HG03039 (cell line): ENCODE measurements at regions not wholly inside any gene's neighbourhood (a gene's known extent, or its start where the extent isn't known, plus 50 kb on each side); places are given as distances from the start of the nearest gene placed in this dataset.

Experiments used
- ATAC-seq: cut with Tn5 transposase; IDR thresholded peaks from one replicate; pipeline ENCODE4 v1.9.1; 2021; ENCODE audit warnings: mild to moderate bottlenecking, moderate library complexity; ENCODE audit not compliant: unreplicated experiment

DNA sequence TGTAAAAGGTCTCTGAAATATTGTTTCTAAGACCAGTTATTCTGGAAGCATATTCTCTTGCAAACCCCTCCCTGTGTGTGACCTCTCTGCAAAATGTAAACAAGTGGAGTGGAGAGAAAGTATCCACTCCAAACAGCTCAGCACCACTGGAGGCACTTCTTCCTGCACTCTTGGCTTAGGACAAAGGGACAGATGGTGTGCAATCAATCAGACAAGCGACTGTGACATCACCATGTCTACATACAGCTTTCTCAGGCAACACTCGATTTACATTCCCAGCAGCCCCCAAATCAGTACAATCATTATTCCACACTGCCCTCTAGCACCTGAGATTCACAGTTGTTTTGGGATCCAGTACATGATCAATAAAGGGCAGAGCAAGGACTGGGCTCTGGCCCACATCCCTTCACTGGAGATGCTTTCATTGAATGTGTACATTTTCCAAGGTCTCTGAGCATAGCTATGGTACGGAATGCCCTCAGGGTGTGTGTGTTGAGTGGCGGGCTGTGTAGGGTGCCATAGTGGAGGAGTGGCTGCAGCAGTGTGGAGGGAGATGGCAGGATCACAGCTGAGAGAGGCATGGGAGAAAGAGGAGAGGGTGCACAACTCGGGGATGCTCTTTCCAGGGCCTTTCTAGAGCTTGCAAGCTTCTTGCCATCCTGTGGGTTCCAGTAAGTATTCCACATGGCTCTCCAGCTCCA lies 311.8 kb upstream of the ST6GAL2 start:
- ATAC-seq = no peak

GRCh38 chr2:107202962-107203591 lies 317.1 kb upstream of the ST6GAL2 start:
- ATAC-seq = no peak

DNA sequence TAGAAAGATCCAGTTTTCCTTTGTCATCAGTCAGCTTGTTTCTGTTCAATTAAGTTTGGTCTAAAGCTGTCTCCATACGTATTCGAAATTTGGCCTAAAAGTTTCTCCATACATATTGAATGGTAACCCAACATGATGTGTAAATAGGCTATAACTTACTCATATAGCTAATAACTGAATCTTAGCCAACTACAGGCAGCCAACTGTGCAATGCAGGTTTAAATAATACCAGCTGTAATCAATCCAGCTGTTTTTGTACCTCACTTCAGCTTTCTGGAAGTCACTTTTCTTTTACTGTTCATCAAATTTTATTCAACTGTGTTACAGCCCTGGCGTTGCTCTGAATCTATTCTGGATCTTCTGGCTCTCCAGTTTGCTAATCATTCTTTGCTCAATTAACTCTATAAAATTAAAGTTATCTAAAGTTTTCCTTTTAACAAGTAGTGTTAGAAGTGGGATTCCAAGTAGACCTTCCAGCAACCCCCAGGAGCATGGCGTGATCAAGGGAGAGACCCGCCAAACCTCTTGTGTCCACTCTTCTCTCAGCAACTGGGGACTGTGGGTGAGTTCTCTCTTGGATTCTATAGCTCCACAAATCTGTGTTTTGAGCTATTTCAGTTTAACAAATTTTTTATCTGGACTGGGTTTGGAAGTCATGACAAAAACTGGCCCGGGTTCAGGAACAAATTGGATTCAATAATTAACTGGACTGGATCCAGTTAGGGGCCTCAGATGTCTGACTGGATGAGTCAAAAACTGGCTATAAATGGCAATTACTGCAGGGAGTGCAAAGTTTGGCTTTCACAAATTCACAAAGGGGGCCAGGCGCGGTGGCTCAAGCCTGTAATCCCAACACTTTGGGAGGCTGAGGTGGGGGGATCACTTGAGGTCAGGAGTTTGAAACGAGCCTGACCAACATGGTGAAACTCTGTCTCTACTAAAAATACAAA lies 329.7 kb upstream of the ST6GAL2 start:
- no peak for ATAC-seq

- no peak for ATAC-seq
Observed at GRCh38 chr2:107218208-107218607, 332.2 kb upstream of the ST6GAL2 start.

- ATAC-seq = no peak
Observed at GRCh38 chr2:107222466-107222865, 336.5 kb upstream of the ST6GAL2 start.

DNA sequence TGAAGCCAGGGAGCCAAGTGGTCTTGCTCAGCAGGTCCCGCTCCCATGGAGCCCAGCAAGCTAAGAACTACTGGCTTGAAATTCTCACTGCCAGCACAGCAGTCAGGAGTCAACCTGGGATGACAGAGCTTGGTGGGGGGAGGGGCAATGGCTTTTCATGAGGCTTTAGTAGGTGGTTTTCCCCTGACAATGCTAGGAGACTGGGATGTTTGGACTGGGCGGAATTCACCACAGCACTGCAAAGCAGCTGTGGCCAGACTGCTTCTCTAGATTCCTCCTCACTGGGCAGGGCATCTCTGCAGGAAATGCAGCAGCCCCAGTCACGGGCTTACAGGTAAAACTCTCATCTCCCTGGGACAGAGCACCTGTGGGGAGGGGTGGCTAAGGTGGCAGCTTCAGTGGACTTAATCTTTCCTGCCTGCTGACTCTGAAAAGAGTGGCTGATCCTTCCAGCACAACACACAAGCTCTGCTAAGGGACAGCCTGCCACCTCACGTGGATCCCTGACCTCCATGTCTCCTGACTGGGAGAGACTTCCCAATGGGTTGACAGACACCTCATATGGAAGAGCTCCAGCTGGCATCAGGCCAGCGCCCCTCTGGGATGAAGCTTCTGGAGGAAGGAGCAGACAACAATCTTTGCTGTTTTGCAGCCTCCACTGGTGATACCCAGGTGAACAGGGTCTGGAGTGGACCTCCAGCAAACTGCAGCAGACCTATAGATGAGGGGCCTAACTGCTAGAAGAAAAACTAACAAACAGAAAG lies 349.7 kb upstream of the ST6GAL2 start:
- ATAC-seq = no peak

- no peak for ATAC-seq
Observed at GRCh38 chr2:107242811-107243210, 356.8 kb upstream of the ST6GAL2 start.

GRCh38 chr2:107248932-107249331 lies 363.0 kb upstream of the ST6GAL2 start:
- ATAC-seq = no peak

GRCh38 chr2:107255744-107256143 lies 369.8 kb upstream of the ST6GAL2 start:
- no peak for ATAC-seq

DNA sequence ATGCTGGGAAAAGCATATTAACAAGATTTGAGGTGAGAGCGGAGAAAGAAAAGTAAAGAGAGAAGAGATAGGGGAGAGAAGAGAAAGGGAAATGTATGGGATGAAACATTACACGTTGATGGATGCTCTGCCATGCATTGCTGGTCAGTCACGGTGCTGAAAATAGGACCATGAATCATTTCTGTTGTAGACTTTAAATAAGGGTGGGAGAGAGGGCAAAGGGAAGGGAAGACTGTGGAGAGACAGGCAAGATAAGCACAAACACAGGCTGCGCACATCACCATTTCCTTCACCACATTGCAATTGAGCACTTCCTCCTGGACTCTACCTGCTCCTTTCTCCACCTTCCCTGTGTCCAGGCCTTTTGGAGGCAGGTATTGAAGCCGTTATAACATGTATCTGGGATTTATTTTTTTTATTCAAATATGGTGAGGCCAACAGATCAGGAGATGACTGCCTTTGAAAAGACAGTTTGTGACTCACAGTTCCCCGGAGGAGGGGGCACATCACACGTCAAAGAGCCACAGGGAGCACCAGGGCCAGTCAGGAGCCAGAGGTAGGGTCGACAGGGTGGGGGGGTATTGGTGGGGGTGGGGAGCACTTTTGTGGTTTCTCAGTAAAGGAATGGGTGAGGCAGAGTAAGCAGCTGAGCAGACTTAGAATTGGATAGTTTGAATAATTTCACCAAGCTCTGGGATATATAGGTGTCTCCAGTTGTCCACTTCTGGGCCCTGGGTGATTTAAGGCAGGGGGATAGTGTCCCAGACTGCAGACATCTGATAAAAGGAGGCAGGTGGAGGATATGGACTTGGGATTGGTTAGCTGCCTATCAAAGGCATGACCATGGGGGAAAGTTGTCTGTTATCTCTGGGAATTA lies 372.8 kb upstream of the ST6GAL2 start:
- ATAC-seq = no peak

DNA sequence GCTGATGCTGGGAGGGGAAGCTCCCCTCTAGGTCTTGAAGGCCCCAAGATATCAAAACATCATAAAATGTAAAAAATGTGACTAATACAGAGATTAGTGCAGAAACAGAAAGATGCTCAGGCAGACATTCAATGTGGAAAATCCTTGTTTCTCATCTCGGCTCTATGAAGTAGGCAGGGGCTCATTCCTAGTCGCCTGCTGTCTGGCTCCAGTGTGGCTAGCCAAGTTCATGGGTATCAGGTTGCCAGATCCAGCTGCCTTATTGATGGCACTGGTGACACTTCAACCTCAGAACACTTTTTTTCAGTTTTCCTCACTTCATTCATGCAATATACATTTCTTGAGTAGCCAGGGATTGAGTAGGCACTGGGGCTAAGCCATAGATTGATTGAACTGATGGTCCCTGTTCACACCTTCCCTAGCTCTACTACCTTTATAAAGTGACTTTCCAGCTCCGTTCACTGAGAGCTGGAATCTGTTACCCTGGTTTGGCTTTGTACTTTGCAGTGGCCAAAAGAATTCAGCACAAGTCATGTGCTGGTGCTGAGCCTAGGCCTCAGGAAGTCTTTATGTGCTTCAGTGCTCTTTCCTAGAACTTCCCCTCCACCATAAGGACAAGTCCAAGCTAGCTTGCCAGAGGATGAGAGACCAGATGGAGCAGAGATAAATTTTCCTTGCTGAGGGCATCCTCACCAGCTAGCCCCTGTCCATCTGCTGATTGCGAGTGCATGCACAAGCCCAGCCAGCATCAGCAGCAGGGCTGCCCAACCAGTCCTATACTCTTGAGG lies 373.6 kb upstream of the ST6GAL2 start:
- ATAC-seq = no peak

DNA sequence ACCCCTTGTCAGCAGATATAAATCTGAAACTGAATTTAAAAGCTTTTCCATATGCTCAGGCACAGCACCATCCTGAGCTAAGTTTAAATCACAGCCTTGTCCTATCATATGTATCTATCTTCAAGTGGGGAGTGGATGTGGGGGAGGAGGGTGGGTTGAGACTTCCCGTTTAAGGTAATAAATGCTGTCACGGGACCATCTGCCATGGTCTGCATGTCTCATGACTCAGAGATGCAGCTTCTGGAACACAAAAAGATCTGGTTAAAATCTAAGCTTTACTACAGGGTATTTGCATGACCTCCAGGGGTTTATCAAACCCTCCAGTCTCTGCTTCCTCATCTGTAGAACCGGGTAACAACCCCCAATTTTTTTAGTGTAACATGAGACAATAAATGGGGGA lies 377.7 kb upstream of the ST6GAL2 start:
- ATAC-seq = no peak

- no peak for ATAC-seq
Observed at GRCh38 chr2:107264184-107264583, 378.2 kb upstream of the ST6GAL2 start.

GRCh38 chr2:107266555-107266954 lies 380.6 kb upstream of the ST6GAL2 start:
- ATAC-seq = no peak

DNA sequence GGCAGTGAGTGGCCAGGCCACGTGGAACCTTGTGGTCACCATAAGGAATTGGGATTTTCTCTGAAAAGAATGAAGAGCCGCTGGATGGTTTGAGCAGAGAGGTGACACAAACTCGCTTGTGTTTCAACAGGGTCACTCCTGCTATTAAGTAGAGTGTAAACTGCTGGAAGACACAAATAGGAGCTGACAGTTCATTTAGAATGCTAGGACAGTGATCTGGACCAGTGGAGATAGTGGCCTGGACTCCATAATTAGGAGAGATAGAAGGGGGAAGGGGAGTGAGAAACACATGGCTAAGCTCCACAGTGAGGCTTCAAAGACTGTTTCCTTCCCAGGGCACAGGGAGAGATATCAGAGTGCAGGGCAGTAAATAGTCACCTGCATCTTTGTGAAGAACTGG lies 381.1 kb upstream of the ST6GAL2 start:
- ATAC-seq = no peak

GRCh38 chr2:107276034-107276433 lies 390.1 kb upstream of the ST6GAL2 start:
- no peak for ATAC-seq

DNA sequence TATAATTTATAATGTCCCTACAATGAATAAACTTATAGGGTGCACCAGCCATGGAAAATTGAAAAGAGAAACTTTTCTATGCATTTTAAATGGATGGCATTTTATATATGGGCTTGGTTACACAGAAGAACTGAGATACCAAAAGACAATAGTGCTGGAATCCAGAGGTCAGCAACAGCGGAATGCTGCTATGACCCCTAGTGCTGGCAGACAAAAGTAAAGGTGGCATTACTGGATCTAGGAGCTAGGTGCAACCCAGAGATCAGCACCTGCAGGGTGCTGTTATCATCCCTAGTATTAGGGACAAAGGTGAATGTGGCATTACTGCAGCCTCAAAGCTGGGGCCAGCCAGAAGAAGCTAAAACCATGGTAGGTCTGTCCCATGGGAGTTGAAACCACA lies 392.7 kb upstream of the ST6GAL2 start:
- ATAC-seq = no peak

DNA sequence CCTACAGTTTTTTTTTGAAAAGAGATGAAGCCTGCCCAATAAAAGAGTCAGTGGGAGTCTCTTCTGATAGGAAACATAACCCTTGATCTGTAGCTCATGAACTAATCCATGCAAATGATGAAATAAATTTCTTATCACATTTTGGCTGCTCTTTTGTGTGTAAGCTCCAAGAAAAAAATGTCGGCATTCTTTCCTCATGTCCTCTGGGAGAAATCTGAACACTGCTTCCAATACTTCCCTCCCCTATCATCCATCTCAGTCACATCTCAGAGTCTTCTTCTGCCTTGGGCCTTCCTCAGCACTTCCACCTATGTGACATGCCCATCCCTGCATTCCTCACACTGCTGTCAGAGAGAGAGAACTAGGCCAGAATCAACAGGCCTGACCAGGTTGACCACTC lies 395.7 kb upstream of the ST6GAL2 start:
- no peak for ATAC-seq

DNA sequence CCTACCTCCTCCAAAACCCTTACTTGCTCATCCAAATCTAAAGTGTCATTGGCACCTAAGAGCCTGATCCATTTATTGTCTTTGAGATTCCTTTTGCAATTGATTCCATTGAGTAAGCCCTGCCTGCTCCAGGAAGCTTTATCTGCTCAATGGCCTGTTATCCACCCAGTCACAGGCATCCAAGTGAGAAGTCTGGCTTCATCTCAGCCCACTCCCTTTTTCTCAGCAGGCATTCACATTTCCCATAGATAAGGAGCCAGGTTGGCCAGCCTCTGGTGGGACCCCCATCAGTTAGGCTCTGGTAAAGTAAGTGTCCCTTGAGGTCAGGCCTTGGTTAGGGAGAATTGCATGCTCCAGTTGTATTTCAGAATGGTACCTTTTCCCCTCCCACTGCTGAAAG lies 396.2 kb upstream of the ST6GAL2 start:
- no peak for ATAC-seq
